Esophagus (tissue), 2 donors: ENCODE measurements at regions not wholly inside any gene's neighbourhood (a gene's known extent, or its start where the extent isn't known, plus 50 kb on each side); places are given as distances from the start of the nearest gene placed in this dataset.

Experiments
- H3K27ac ChIP-seq, 2 donors: one replicate each; pipeline ENCODE4 v1.5.1; 2013; ENCODE audit warnings: low read depth in 2 of 2, mild to moderate bottlenecking in 2 of 2, inconsistent platforms in 1 of 2, low read length in 1 of 2, moderate library complexity in 1 of 2
- H3K27me3 ChIP-seq, 2 donors: one replicate each; pipeline ENCODE4 v1.6.1; 2013; ENCODE audit warnings: low read length in 2 of 2, control low read depth in 1 of 2, mild to moderate bottlenecking in 1 of 2; ENCODE audit not compliant: insufficient read depth in 2 of 2, control insufficient read depth in 1 of 2
- H3K36me3 ChIP-seq, 2 donors: one replicate each; pipeline ENCODE4 v1.6.1; 2013; ENCODE audit warnings: low read length in 1 of 2; ENCODE audit not compliant: control insufficient read depth in 2 of 2, insufficient read depth in 2 of 2
- H3K4me1 ChIP-seq, 2 donors: one replicate each; pipeline ENCODE4 v1.6.1; 2013; ENCODE audit warnings: low read length in 1 of 2; ENCODE audit not compliant: control insufficient read depth in 2 of 2, insufficient read depth in 2 of 2
- H3K4me3 ChIP-seq, 2 donors: one replicate each; pipeline ENCODE4 v1.5.1; 2013; ENCODE audit warnings: low read length in 2 of 2, mild to moderate bottlenecking in 2 of 2, low read depth in 1 of 2, moderate library complexity in 1 of 2
- H3K9me3 ChIP-seq, 2 donors: one replicate each; pipeline ENCODE4 v1.6.1; 2013; ENCODE audit warnings: mild to moderate bottlenecking in 2 of 2, low read depth in 1 of 2, low read length in 1 of 2, moderate library complexity in 1 of 2; ENCODE audit not compliant: control insufficient read depth in 2 of 2, insufficient read depth in 1 of 2
- WGBS, 2 donors: extraction: QIAGEN DNeasy Blood & Tissue Kit; methylation state at CpG; one replicate each; pipeline ENCODE4 v1.1.7; 2013; 5-methylcytosine and 5-hydroxymethylcytosine counted together
- donor health status: healthy with polysubstance abuse.
- donor health status: Bipolar disorder and iron deficiency.

- WGBS, 2 donors: 97 to 100% methylated on average over 1 of the region's 1 CpG
- Histone ChIP-seq H3K4me1 (peaks cover 2 to 20% of the 10 kb centered on the region in 2 donors), H3K27me3 (no peaks in the 10 kb centered on the region), H3K27ac (no peak overlapping the region), H3K4me3 (no peak overlapping the region), H3K36me3 (no peaks in the 10 kb centered on the region), H3K9me3 (no peaks in the 10 kb centered on the region)
Measured at GRCh38 chr2:46844443-46844842, 71.2 kb downstream of the MCFD2 start.

GRCh38 chr2:46844034-46844433 is 71.6 kb downstream of the MCFD2 start:
- H3K27me3 ChIP-seq: no peaks in the 10 kb centered on the region
- H3K4me3 ChIP-seq: no peak overlapping the region
- H3K4me1 ChIP-seq: peaks cover 2 to 20% of the 10 kb centered on the region in 2 donors
- 48 to 98% methylated on average over 2 of the region's 2 CpGs for WGBS, 2 donors
- no peaks in the 10 kb centered on the region for H3K36me3 ChIP-seq
- H3K27ac ChIP-seq: no peak overlapping the region
- no peaks in the 10 kb centered on the region for H3K9me3 ChIP-seq

GRCh38 chr2:46843316-46843715 is 72.3 kb downstream of the MCFD2 start:
- Histone ChIP-seq H3K27ac (no peak overlapping the region), H3K9me3 (no peaks in the 10 kb centered on the region), H3K36me3 (no peaks in the 10 kb centered on the region), H3K27me3 (no peaks in the 10 kb centered on the region), H3K4me3 (no peak overlapping the region), H3K4me1 (peaks cover 2 to 17% of the 10 kb centered on the region in 2 donors)
- WGBS, 2 donors: 80 to 81% methylated on average over 5 of the region's 5 CpGs

- H3K27me3 ChIP-seq: no peaks in the 10 kb centered on the region
- WGBS, 2 donors: 95 to 97% methylated on average over 7 of the region's 7 CpGs
- peaks cover 2 to 16% of the 10 kb centered on the region in 2 donors for H3K4me1 ChIP-seq
- no peaks in the 10 kb centered on the region for H3K9me3 ChIP-seq
- no peak overlapping the region for H3K4me3 ChIP-seq
- H3K36me3 ChIP-seq: no peaks in the 10 kb centered on the region
- H3K27ac ChIP-seq: no peak overlapping the region
Measured at GRCh38 chr2:46842876-46843275, 72.7 kb downstream of the MCFD2 start.

- WGBS, 2 donors: 56 to 73% methylated on average over 4 of the region's 4 CpGs
- no peaks in the 10 kb centered on the region for H3K27me3 ChIP-seq
- no peak overlapping the region for H3K27ac ChIP-seq
- H3K4me3 ChIP-seq: no peak overlapping the region
- H3K4me1 ChIP-seq: peaks cover under 1 to 4% of the 10 kb centered on the region in 2 donors
- no peaks in the 10 kb centered on the region for H3K9me3 ChIP-seq
- H3K36me3 ChIP-seq: no peaks in the 10 kb centered on the region
Measured at GRCh38 chr2:46841621-46842020, 74.0 kb downstream of the MCFD2 start.

GRCh38 chr2:46839045-46839444 is 76.6 kb downstream of the MCFD2 start:
- 70 to 92% methylated on average over 3 of the region's 3 CpGs for WGBS, 2 donors
- Histone ChIP-seq H3K27me3 (no peaks in the 10 kb centered on the region), H3K9me3 (no peaks in the 10 kb centered on the region)

GRCh38 chr2:46837704-46838103 is 77.9 kb downstream of the MCFD2 start:
- Histone ChIP-seq H3K4me1 (no peaks in the 10 kb centered on the region), H3K36me3 (no peaks in the 10 kb centered on the region), H3K27ac (no peak overlapping the region), H3K27me3 (no peaks in the 10 kb centered on the region), H3K9me3 (no peaks in the 10 kb centered on the region), H3K4me3 (no peak overlapping the region)
- 89 to 91% methylated on average over 5 of the region's 5 CpGs for WGBS, 2 donors

More at GRCh38 chr2:46839045-46839444, 76.6 kb downstream of the MCFD2 start:
- H3K4me1 ChIP-seq: no peaks in the 10 kb centered on the region
- no peaks in the 10 kb centered on the region for H3K36me3 ChIP-seq
- no peak overlapping the region for H3K27ac ChIP-seq
- no peak overlapping the region for H3K4me3 ChIP-seq

GRCh38 chr2:46837112-46837454 is 78.5 kb downstream of the MCFD2 start:
- 94% methylated on average over 10 of the region's 10 CpGs for WGBS, 2 donors
- Histone ChIP-seq H3K4me1 (no peaks in the 10 kb centered on the region), H3K36me3 (no peaks in the 10 kb centered on the region), H3K4me3 (no peak overlapping the region), H3K27ac (no peak overlapping the region), H3K27me3 (no peaks in the 10 kb centered on the region), H3K9me3 (no peaks in the 10 kb centered on the region)

- Histone ChIP-seq H3K27ac (no peak overlapping the region), H3K36me3 (no peaks in the 10 kb centered on the region), H3K4me3 (no peak overlapping the region), H3K4me1 (no peaks in the 10 kb centered on the region), H3K9me3 (no peaks in the 10 kb centered on the region), H3K27me3 (no peaks in the 10 kb centered on the region)
- WGBS, 2 donors: 66 to 68% methylated on average over 12 of the region's 12 CpGs
Measured at GRCh38 chr2:46836295-46837111, 79.1 kb downstream of the MCFD2 start.

GRCh38 chr2:46835520-46835919 is 80.1 kb downstream of the MCFD2 start:
- no peaks in the 10 kb centered on the region for H3K4me1 ChIP-seq
- 89 to 94% methylated on average over 6 of the region's 6 CpGs for WGBS, 2 donors
- H3K4me3 ChIP-seq: no peak overlapping the region
- no peaks in the 10 kb centered on the region for H3K36me3 ChIP-seq
- H3K9me3 ChIP-seq: no peaks in the 10 kb centered on the region
- H3K27ac ChIP-seq: no peak overlapping the region
- no peaks in the 10 kb centered on the region for H3K27me3 ChIP-seq
